Mononuclear cell (primary cell): ENCODE measurements at regions not wholly inside any gene's neighbourhood (a gene's known extent, or its start where the extent isn't known, plus 50 kb on each side); places are given as distances from the start of the nearest gene placed in this dataset.

Source experiments
- H3K27me3 ChIP-seq: 2 replicates; pipeline ENCODE4 v1.6.0; 2011; ENCODE audit warnings: low read length, control low read depth; ENCODE audit not compliant: insufficient read depth
- H3K4me1 ChIP-seq: 2 replicates; pipeline ENCODE4 v1.5.1; 2011; ENCODE audit warnings: mild to moderate bottlenecking, low read length, control low read depth; ENCODE audit not compliant: insufficient read depth
- H3K4me3 ChIP-seq: 2 replicates; pipeline ENCODE4 v1.5.1; 2011; ENCODE audit warnings: mild to moderate bottlenecking, low read length, moderate library complexity
- H3K9me3 ChIP-seq: 2 replicates; pipeline ENCODE4 v1.5.1; 2011; ENCODE audit warnings: low read depth, mild to moderate bottlenecking, control low read depth, low read length

DNA sequence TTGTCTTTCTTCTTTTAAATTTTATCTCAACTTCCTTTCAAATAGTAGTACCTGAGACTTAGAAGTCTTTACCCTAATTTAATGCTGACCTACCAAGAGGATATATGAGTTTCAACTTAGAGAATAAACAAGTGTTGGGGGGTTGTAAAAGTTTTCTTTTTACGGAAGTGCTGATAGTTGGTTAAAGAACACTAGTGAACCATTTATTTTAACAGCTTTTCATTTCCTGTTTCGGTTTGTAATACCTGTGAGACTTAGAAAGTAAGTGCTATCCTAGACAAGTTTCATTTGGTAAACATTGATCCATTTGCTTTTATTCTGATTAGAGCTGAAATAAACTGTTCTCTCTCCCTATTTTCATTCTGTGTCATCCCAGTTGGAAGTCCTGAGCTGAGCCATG is 683.1 kb upstream of the SORCS1 start:
- H3K27me3 ChIP-seq = no peaks in the 10 kb centered on the region
- no peaks in the 10 kb centered on the region for H3K4me1 ChIP-seq
- peaks cover under 1% of the 10 kb centered on the region for H3K9me3 ChIP-seq
- H3K4me3 ChIP-seq = no peak overlapping the region

DNA sequence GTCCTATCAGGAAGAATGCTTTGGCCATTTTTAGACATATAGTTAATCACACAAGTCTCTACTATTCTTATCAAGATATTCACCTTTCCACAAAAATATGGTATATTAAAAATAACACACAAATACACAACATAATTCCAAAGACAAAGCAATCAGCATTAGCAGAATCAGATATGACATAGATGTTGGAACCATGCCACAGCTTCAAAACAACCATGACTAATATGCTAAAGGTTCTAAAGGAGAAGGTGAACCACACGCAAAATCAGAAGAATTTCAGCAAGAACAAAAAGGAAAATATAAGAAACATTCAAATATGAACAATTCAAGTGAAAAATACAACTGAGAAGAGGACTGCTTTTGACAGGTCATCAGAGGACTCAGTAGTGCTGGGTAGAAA is 670.2 kb upstream of the SORCS1 start:
- Histone ChIP-seq H3K27me3 (no peaks in the 10 kb centered on the region), H3K4me1 (no peaks in the 10 kb centered on the region), H3K9me3 (no peaks in the 10 kb centered on the region), H3K4me3 (no peak overlapping the region)

DNA sequence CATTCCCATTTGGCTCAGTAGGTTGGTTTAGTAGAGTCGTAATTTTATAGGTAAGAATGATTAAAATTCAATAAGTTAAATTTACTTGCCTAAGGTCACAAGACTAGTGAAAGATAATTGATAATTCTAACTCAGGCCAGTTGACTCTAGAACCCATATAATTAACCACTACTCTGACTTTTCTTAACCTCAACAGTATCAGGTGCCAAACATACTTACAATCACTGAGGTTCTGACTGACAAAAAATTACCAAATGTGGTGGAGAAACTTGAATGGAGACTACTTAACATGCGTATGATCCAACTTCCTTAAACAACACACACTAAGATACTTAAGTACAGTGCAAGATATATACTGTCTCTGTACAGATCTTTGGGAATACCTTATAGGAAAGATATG is 667.3 kb upstream of the SORCS1 start:
- H3K4me1 ChIP-seq = no peaks in the 10 kb centered on the region
- no peaks in the 10 kb centered on the region for H3K9me3 ChIP-seq
- no peak overlapping the region for H3K4me3 ChIP-seq
- no peaks in the 10 kb centered on the region for H3K27me3 ChIP-seq

DNA sequence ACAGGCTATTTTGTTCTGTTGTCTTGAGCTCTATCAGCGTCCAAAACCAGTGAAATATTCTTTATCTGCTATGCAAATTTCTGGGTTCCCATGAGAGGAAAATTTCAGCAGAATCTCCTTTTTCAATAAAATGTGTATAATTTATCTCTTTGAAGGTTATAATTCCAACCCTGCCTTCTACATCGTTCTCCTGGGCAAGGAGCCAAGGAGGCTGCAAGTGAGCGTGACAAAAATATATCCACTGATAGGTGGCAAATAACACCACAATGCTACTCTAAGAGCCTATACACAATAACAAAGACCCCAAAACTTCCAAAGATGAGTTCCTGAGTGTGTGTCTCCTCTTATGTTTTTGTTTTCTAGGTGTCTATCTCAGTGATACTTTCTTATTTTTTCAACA is 664.7 kb upstream of the SORCS1 start:
- no peaks in the 10 kb centered on the region for H3K9me3 ChIP-seq
- no peak overlapping the region for H3K4me3 ChIP-seq
- H3K27me3 ChIP-seq = no peaks in the 10 kb centered on the region
- no peaks in the 10 kb centered on the region for H3K4me1 ChIP-seq

DNA sequence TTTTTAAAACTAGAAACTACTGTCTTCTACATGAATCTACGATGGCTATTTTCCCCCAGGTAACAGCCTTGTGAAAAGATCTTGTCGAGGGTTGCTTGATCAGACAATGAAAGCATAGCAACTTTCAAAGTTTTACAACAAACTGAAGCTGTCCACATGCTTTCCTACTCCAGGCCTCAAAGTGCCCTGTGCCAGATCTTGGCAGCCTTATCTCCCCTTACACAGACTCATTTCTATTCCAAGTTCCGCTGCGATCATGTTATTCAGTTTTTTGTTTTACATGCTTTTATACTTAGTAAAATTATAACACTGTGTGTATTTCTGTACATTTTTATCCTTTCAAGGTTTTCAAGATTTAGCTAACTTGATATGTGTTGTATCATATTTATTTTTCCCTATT is 661.7 kb upstream of the SORCS1 start:
- no peaks in the 10 kb centered on the region for H3K27me3 ChIP-seq
- H3K4me1 ChIP-seq = no peaks in the 10 kb centered on the region
- no peak overlapping the region for H3K4me3 ChIP-seq
- no peaks in the 10 kb centered on the region for H3K9me3 ChIP-seq

DNA sequence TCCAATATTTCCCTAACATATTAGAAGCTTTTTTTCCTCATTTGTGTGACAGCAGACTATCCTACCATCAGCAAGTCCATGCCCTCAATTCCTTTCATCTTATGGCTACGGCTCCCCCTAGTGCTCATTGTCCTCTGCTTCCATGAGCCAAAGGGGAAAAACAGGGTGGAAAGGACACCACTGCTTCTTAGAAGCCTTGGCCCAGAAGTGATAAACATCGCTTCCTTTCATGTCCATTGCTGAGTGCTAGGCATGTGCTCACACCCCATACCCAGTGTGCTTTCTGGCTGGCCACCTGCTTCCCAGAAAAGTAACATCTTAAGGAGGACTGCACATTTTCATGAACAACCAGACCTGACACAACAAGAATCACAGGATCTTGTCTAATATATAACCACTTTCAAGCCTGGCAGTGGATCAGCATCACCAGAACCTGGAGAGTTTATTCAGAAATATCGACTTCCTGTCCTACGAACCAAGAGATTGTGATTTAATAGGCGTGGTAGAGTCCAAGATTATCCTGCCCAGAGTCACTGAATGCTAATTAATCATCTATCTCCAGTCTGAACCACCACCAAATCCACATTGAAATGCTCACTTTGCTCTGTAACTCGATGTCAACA is 650.5 kb upstream of the SORCS1 start:
- H3K4me3 ChIP-seq = no peak overlapping the region
- H3K4me1 ChIP-seq = no peaks in the 10 kb centered on the region
- no peaks in the 10 kb centered on the region for H3K9me3 ChIP-seq
- H3K27me3 ChIP-seq = no peaks in the 10 kb centered on the region

DNA sequence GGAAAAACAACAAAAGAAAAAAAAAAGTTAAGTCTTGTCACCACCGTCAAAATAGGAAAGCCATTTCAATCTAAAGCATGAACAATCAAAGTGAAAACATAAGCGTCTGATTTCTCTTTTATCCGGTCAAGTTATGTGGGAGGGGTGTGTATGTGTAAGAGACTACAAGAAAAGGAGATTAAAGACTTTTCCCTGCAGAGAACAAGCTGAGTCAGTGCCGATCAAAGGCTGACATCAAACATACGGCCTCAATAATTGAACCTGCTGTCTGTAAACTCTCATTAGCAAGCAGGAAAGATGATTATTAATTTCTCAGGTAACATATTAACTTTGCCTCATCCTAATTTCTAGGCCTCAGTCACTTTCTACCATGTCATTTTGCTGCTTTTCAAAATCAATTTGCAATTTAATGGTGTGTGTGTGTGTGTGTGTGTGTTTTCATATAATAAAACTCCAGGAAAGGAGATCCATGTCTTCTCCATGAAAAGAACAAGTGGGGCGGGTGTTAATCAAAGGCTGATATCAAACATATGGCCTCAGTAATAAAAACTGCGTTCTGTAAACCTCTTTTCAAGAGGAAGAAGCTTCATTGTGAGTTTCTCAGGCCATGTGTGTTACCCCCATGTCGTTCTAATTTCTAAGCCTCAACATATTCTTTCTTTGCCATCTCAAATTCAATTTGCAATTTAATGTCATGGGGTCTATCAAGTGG is 649.1 kb upstream of the SORCS1 start:
- Histone ChIP-seq H3K4me3 (no peak overlapping the region), H3K9me3 (no peaks in the 10 kb centered on the region), H3K27me3 (no peaks in the 10 kb centered on the region), H3K4me1 (no peaks in the 10 kb centered on the region)

DNA sequence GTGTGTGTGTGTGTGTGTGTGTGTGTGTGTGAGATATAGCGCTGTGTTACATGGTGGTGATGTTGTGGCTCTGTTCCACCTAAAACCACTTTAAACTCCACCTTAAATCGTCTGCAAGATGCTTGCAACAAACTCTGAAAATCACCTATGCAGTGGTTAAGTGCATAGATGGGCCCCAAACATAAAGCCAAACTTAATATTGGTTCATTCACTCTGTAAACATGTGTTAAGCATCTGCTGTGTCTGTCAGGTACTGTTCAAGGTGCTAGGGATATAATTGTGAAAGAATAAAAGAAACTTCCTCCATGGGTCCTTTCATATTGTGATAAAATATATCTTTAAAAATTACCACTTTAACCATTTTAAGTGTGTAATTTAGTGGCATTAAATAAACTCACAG is 645.4 kb upstream of the SORCS1 start:
- no peaks in the 10 kb centered on the region for H3K9me3 ChIP-seq
- no peaks in the 10 kb centered on the region for H3K27me3 ChIP-seq
- H3K4me3 ChIP-seq = no peak overlapping the region
- no peaks in the 10 kb centered on the region for H3K4me1 ChIP-seq

DNA sequence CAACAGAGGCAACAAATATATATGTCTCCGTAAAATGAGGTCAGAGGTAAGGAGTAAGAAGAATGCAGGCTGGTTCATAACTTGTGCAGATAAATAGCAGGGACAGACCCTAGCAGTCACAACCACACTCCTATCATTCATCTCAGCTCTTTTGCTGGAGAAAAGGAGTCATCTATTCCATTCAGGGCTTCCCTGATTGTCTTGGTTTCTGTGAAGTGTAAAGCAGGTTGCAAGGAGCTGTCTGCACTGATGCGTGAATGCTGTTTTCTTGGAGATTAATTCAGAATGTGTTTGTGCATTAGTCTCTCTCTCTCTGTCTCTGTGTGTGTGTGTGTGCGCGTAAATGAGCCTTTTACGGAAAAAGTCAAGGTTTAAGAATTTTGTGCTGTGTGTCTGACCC is 643.3 kb upstream of the SORCS1 start:
- Histone ChIP-seq H3K27me3 (no peaks in the 10 kb centered on the region), H3K4me1 (no peaks in the 10 kb centered on the region), H3K4me3 (no peak overlapping the region), H3K9me3 (no peaks in the 10 kb centered on the region)

DNA sequence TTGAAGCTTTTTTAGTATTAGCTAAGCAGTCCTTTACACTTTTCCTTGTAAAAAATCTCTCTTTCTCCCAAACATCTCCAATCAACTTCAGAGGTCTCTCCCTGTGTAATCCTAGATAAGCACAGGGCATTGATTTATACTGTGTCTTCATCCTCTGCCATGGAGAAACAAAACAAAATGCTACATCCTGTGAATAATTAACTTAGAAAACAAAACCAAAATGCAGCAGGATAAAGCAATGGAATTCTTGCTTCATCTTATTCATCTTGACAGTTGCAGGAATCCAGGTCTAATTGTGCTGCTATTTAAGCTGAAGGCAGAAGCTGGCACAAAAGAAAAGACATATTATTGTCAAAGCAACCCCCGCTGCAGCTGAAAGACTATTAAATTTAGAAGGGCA is 641.5 kb upstream of the SORCS1 start:
- Histone ChIP-seq H3K4me3 (no peak overlapping the region), H3K9me3 (no peaks in the 10 kb centered on the region), H3K4me1 (no peaks in the 10 kb centered on the region), H3K27me3 (no peaks in the 10 kb centered on the region)

DNA sequence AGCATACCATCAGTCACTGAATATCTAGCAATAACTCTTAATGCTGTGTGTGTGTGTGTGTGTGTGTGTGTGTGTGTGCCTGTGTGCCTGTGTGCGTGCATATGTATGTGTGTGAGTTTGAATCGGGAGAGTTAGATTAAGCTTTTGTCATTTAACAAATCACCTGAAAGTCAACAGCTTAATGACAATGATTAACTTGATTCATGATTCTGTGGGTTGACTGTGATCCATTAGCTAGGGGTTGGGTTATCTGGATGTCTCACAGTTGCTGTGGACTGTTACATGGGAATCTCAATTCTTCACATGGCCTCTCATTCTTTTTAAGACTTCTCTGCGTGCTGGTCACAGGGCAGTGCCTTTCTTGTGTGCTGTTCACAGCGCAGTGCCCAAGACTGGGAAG is 639.0 kb upstream of the SORCS1 start:
- Histone ChIP-seq H3K9me3 (no peaks in the 10 kb centered on the region), H3K4me3 (no peak overlapping the region), H3K4me1 (no peaks in the 10 kb centered on the region), H3K27me3 (no peaks in the 10 kb centered on the region)

DNA sequence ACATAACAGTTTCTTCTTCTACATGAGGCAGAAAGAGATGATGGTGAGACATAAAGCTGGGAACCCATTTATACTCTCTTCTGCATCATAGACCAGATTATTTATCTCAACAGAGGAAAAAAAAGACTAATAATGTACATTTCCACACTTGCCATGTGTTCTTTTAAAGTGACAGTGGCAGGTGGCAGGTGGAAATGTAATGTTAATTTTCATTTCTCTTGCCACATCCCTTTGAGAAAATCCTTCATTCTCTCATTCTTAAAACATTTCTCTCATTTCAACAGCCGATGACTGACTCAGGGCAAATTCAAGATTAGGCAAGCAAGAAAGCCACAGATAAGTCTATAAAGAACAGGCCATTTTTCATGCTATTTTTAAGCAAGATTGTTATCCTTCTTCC is 635.6 kb upstream of the SORCS1 start:
- Histone ChIP-seq H3K4me3 (no peak overlapping the region), H3K4me1 (no peaks in the 10 kb centered on the region), H3K9me3 (no peaks in the 10 kb centered on the region), H3K27me3 (no peaks in the 10 kb centered on the region)

DNA sequence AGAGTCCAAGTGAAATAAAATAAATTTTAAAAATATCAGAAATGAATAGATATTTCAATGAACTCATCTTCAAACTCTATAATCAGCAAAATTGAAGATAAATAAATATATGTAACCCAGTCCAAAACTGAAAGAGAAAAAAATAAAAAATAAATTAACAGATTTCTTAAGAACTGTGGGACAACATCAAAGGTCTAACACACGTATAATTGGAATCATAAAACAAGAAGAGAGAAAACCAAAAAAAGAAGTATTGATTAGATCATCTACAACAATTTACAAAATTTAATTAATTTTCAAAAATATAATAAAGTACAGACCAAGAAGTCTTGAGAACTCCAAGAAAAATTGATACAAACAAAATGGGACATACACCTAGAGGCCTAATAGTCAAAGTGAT is 625.8 kb upstream of the SORCS1 start:
- no peak overlapping the region for H3K4me3 ChIP-seq
- no peaks in the 10 kb centered on the region for H3K27me3 ChIP-seq
- peaks cover 15% of the 10 kb centered on the region for H3K9me3 ChIP-seq
- no peaks in the 10 kb centered on the region for H3K4me1 ChIP-seq

DNA sequence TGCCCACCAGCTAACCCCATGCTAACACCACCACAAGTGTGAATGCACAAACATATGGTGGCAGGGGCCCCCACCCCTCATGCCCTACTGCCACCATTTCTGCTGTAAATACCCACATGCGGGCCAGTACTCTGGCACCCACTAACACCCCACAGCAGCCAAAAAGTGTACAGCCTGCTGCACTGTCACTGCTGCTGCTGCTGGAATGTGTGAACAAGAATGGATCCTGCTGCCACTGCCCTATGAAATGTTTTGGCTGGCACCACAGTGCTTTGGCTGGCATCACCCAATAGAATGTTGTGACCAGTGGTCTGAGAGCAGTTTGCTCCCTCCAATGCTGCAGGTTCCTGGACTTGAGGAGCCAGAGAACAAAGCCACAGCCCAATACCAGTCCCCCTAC is 606.6 kb upstream of the SORCS1 start:
- Histone ChIP-seq H3K27me3 (no peaks in the 10 kb centered on the region), H3K4me3 (no peak overlapping the region), H3K9me3 (peaks cover 10% of the 10 kb centered on the region), H3K4me1 (no peaks in the 10 kb centered on the region)

DNA sequence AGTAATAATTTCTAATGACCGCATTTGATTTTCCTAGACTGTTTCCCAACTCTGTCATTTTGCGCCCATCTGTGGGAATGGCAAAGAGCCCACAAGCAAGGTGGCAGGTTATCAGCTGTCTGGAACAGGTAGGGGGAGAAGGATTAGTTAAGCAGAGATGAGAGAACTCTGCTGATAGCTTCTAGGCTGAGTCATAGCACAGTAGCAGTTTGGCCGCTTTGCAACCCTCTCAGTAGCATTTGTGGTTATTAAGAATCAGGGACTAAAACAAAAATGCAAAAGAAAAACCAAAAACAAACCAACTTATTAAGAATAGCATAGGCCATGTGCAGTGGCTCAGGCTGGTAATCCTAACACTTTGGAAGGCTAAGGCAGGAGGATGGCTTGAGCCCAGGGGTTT is 602.7 kb upstream of the SORCS1 start:
- H3K9me3 ChIP-seq = no peaks in the 10 kb centered on the region
- no peak overlapping the region for H3K4me3 ChIP-seq
- no peaks in the 10 kb centered on the region for H3K27me3 ChIP-seq
- H3K4me1 ChIP-seq = no peaks in the 10 kb centered on the region

DNA sequence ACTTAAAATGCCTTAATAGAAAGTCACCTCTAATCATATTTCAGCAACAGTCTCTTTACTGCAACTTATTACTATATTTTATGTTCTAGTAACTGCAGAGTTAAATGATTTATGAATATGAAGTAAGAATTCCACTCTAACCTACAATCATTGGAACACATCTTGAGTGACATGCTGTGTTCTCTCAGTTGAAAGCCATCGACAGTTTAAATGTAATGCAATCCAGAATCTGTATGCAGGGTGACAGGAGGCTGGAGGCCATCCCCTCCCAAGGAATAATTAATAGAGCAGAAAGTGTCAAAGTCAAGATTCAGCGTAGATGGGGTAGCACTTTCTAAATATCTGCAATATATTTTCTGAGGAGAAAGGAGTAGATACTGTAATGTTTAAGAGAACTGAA is 590.3 kb upstream of the SORCS1 start:
- no peaks in the 10 kb centered on the region for H3K27me3 ChIP-seq
- H3K4me1 ChIP-seq = no peaks in the 10 kb centered on the region
- H3K9me3 ChIP-seq = no peaks in the 10 kb centered on the region
- no peak overlapping the region for H3K4me3 ChIP-seq
